Kasumi-1 (cell line): ENCODE measurements at regions not wholly inside any gene's neighbourhood (a gene's known extent, or its start where the extent isn't known, plus 50 kb on each side); places are given as distances from the start of the nearest gene placed in this dataset.

Experiments used
- DNase-seq, 2 experiments: peaks; one replicate each; lab custom pipeline; 2025; lab: John Stamatoyannopoulos, UW

GRCh38 chr5:32503261-32503660 lies 58.7 kb upstream of the ZFR start:
- no peak for DNase-seq

- no peak for DNase-seq
These were observed 56.8 kb upstream of the ZFR start for GRCh38 chr5:32501071-32502002.

GRCh38 chr5:32500181-32500580 lies 55.6 kb upstream of the ZFR start:
- no peak for DNase-seq

- DNase-seq, result no peak
These were observed 54.7 kb upstream of the ZFR start for GRCh38 chr5:32499261-32499660.

GRCh38 chr5:32498484-32498883 lies 53.9 kb upstream of the ZFR start:
- no peak for DNase-seq

GRCh38 chr5:32496104-32496503 lies 51.6 kb upstream of the ZFR start:
- DNase-seq, result no peak

GRCh38 chr5:32494827-32495226 lies 50.3 kb upstream of the ZFR start:
- DNase-seq, result no peak
